ENCODE measurements at regions not wholly inside any gene's neighbourhood (a gene's known extent, or its start where the extent isn't known, plus 50 kb on each side); places are given as distances from the start of the nearest gene placed in this dataset.

- TF ChIP-seq ZBTB4 (CRISPR knock-in tag; IDR thresholded peaks at IDR 0.05; ENCODE audit: borderline replicate concordance), result no peak
- no peak for TF ChIP-seq ZNF749 (CRISPR knock-in tag; IDR thresholded peaks at IDR 0.05; ENCODE audit: borderline replicate concordance)
- TF ChIP-seq STAT5B (CRISPR knock-in tag; IDR thresholded peaks at IDR 0.05), result no peak
- TF ChIP-seq ZBTB38 (CRISPR knock-in tag; IDR thresholded peaks at IDR 0.05), result no peak
- peak; percentile 99 for TF ChIP-seq HMG20B (CRISPR knock-in tag; conservative IDR thresholded peaks at IDR 0.05)
- TF ChIP-seq ZKSCAN8 (CRISPR knock-in tag; IDR thresholded peaks at IDR 0.05; ENCODE audit: borderline replicate concordance), result no peak
- TF ChIP-seq RFX3 (CRISPR knock-in tag; IDR thresholded peaks at IDR 0.05), result no peak
- no peak for TF ChIP-seq CC2D1A (CRISPR knock-in tag; IDR thresholded peaks at IDR 0.05)
- peak; percentile 87; the same call in 1 of the 2 replicates for TF ChIP-seq FOXJ3 (CRISPR knock-in tag; IDR thresholded peaks at IDR 0.05; ENCODE audit: borderline replicate concordance)
- no peak for TF ChIP-seq FOXO4 (CRISPR knock-in tag; conservative IDR thresholded peaks at IDR 0.05)
- peak; percentile 100 for TF ChIP-seq PITX1 (CRISPR knock-in tag; IDR thresholded peaks at IDR 0.05)
- peak; percentile 55; the same call in 1 of the 2 replicates for TF ChIP-seq CEBPB (IDR thresholded peaks at IDR 0.05; ENCODE audit: borderline replicate concordance, low read depth, low read length)
- no peak for TF ChIP-seq ZNF383 (CRISPR knock-in tag; IDR thresholded peaks at IDR 0.05; ENCODE audit: borderline replicate concordance)
- TF ChIP-seq PAXIP1 (CRISPR knock-in tag; conservative IDR thresholded peaks at IDR 0.05), result peak; percentile 70
- no peak for TF ChIP-seq KMT2B (CRISPR knock-in tag; IDR thresholded peaks at IDR 0.05)
- TF ChIP-seq ZNF501 (CRISPR knock-in tag; IDR thresholded peaks at IDR 0.05), result no peak
- TF ChIP-seq ZNF235 (CRISPR knock-in tag; IDR thresholded peaks at IDR 0.05; ENCODE audit: borderline replicate concordance), result no peak
- TF ChIP-seq FOXP4 (CRISPR knock-in tag; IDR thresholded peaks at IDR 0.05), result peak; percentile 78
- TF ChIP-seq ZNF337 (CRISPR knock-in tag; IDR thresholded peaks at IDR 0.05; ENCODE audit: borderline replicate concordance, low read depth), result no peak
- TF ChIP-seq ZNF333 (CRISPR knock-in tag; IDR thresholded peaks at IDR 0.05; ENCODE audit: borderline replicate concordance), result no peak
- TF ChIP-seq FOXA3 (CRISPR knock-in tag; IDR thresholded peaks at IDR 0.05), result peak; percentile 97
These were observed 69.1 kb upstream of the STUM start (continued) for GRCh38 chr1:226479474-226479873.
